A673 (cell line): ENCODE measurements at regions not wholly inside any gene's neighbourhood (a gene's known extent, or its start where the extent isn't known, plus 50 kb on each side); places are given as distances from the start of the nearest gene placed in this dataset.

Experiments used
- EZH2 ChIP-seq: fragments of 200-600 bp; sonication (generic); IDR thresholded peaks from 2 replicates; pipeline ENCODE4 v1.6.1; 2017; ENCODE audit warnings: borderline replicate concordance, low read depth, mild to moderate bottlenecking, mixed read lengths, antibody characterized with exemption, low read length; ENCODE audit not compliant: poor library complexity, severe bottlenecking
- TF ChIP-seq, protein P1 (sequence below): fragments of 300-800, 200-600 bp; sonication (generic); conservative IDR thresholded peaks from 2 replicates; pipeline ENCODE4 v1.5.1; 2017; ENCODE audit warnings: low read depth, mild to moderate bottlenecking, antibody characterized with exemption, low read length, moderate library complexity, mixed read lengths

DNA sequence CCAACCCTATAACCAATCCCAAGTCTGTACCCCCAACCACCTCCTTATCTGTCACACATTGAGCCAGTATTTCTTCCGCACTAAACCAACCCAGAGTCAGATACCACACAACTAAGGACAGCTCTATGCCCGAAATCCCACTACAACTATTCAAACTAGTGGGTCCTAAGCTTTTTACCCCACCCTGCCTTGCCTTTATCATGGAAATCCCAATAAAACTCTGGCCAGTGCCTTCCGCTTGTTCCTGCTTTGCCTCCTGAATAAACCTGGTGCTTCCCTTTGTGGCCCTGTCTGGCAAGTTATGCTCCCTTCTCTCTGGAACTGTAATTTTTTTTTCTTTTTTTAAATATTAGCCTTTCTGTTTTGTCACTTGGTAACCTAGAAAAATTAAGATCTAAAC is 493.3 kb upstream of the SYT1 start:
- TF ChIP-seq, protein P1, sequence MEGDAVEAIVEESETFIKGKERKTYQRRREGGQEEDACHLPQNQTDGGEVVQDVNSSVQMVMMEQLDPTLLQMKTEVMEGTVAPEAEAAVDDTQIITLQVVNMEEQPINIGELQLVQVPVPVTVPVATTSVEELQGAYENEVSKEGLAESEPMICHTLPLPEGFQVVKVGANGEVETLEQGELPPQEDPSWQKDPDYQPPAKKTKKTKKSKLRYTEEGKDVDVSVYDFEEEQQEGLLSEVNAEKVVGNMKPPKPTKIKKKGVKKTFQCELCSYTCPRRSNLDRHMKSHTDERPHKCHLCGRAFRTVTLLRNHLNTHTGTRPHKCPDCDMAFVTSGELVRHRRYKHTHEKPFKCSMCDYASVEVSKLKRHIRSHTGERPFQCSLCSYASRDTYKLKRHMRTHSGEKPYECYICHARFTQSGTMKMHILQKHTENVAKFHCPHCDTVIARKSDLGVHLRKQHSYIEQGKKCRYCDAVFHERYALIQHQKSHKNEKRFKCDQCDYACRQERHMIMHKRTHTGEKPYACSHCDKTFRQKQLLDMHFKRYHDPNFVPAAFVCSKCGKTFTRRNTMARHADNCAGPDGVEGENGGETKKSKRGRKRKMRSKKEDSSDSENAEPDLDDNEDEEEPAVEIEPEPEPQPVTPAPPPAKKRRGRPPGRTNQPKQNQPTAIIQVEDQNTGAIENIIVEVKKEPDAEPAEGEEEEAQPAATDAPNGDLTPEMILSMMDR, result no peak
- TF ChIP-seq EZH2, result no peak
